T1000 (cell line): ENCODE measurements at regions not wholly inside any gene's neighbourhood (a gene's known extent, or its start where the extent isn't known, plus 50 kb on each side); places are given as distances from the start of the nearest gene placed in this dataset.
"Not testable (repeated sequence)": the region's sequence is repeated elsewhere in the genome, so short reads cannot be mapped to it uniquely, and the experiment has no call there.

ENCODE experiments used
- DNase-seq: peaks from one replicate; lab custom pipeline; 2025; ENCODE audit warnings: mixed read lengths; lab: John Stamatoyannopoulos, UW

DNA sequence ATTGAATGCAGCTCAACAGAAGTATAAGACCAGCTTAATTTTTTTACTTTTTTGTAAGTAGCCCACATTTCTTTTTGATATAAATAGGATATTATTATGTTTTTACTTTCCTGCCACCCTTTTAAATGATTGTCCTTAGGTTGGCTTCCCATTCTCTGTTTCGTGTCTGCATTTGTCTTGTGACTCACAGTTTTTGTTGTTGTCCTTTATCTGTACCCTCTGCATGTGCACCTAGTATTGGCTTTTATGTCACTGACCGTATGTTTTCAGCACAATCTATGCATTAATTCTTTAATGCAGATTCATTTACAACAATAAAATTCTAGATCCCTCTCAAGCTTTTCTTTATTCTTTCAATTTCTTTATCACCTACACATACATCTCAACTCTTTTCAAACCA is 474.2 kb upstream of the FANCL start:
- DNase-seq = no peak

DNA sequence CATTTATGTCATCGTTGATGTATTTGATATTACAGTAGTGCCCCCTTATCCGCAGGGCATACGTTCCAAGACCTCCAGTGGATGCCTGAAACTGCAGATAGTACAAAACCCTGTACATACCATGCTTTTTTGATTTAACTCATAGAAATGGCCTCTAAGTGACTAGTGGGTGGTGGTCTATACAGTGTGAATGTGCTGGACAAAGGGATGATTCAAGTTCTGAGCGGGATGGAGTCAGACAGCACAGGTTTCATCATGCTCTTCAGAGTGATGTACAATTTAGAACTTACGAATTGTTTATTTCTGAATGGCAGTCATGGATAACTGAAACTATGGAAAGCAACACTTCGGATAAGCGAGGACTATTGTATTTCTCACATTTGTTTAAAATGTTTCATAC is 473.1 kb upstream of the FANCL start:
- DNase-seq = no peak

DNA sequence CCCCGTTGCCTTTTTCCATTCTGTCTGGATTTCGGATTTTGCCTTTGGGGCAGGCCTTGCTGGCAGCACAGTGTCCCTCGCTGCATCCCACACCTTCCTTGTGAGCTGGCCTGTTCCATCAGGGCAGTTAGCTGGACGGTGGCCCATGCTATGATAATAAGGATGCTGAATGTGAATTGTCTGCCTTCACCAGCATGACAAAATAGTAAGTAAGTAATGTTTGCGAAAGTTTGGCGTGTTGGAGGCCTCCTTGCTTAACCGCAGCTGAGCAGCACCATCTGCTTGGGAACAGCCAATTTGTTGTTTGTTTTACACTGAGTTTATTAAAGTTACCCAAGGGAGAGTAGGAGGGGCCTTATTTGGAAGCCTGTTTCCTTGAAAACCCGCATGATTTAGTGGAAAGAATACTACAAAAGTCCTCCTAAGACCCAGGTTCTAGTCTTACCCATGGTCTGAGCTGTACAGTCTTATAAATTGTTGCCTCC is 469.7 kb upstream of the FANCL start:
- DNase-seq = no peak

DNA sequence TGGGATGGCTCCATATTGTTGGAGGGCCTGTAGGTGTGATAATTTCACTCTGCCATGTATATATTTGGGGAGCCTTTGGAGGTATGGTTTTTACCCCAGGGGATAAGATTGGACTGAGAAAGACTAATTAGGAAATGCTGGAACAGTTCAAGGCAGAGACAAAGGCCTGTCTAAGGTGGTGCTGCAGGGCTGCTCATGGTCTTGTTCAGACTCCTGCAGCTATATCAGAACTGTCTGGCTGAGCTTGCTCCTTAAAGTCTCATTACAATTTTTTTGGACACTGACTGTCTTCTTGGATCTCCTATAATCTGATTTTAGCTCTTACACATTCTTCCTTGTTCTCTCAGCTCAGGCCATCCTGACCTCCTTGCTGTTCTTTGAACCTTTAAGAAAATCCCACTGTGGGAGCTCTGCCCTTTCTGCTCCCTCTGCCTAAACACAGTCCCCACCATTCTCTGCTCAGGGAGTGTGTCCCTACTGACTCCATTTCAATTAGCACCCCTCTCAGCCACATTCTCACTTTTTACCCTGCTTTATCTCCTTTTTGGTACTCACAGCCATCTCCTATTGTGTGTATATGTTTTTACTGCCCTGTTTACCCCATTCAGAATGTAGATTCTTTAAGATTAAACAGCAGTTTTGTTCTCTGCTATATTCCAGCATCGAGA is 468.7 kb upstream of the FANCL start:
- DNase-seq = no peak

DNA sequence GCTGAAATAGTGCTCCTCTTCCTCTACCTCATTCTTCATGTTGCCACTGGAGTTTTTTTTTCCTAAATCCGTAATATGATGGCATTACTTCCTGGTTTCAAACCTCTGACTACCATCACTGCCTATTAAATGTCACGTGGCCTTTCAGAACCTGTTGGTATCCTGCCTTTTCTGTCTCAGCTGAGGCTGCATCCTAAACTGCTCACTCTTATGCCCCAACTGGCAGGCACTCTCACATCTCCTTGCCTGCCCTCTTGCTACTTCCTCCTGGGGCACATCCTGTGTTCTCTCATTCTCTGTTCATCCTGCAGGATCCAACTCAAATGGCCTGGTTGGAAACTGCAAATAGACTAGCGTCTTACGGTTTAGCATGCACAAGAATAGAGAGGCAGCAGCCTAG is 468.1 kb upstream of the FANCL start:
- no peak for DNase-seq

DNA sequence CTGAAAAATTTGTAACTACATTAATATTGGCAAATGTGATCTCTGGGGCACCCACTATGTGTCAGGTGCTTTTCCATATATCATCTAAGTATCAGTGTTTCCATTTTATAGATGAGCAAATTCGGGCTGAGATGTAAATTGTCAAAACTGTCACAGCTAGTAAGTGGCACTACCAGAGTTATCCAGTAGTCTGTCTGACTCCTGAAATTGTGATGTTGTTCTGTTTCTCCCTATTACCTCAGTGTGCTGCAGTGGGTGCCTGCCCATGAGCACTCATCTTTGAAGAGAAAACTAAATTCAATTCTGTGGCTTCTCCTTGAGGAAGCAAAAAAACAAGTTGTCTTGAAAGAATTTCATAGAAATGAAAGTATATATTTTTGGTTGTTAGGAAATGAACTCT is 467.4 kb upstream of the FANCL start:
- DNase-seq = no peak

DNA sequence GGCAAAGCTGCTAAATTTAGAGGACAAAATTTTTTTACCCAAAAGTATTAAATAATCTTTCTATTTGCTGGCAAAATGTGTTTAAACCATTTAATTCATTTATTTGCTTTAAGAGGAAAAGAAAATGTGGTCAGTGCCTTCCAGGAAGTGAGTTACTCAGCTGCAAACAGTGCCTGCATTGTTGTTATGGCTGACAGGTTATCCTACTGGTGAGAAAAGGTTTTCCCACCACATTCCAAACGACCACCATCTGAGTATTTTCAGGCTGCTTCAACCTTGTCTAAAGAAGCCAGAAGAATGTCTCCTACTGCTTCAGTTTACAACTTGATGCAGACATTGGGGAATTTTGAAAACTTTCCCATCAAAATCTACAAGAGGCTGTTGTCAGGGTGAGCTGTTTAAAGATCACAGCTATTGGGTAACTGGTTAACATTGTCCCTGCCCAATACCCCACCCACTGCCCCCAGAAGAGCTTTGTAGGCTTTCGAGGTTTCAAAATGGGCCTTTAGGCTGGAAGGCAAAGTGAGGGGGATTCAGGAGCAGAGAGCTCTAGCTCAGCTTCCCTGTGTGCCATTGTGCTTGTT is 461.3 kb upstream of the FANCL start:
- DNase-seq = no peak

DNA sequence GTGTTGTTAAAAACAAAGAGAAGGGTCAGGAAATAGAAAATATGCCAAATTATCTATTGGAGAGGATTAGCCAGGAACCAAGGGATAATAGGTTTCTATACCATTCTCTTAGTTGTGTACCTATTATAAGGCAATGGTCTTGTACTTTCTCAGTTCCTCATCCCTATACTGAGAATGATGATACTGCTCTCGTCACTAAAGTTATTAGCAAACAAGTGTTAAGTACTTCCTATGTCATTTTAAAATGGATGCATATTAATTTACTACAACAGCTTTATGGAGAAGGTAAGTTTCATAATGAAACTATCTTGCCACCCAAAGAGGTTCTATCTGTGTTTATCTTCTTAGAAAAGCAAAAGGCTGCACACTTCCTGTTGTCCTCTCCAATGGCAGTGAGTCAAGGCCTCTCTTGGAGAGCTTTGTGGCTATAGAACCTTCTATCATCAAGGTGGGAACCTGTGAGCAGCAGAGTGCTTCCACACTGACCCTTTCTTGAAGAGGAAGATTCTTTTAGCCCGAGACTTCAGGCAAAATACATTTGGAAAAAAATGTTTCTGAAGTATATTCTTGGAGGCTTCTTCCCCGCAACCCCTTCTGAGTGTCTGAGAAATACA is 460.7 kb upstream of the FANCL start:
- no peak for DNase-seq

DNA sequence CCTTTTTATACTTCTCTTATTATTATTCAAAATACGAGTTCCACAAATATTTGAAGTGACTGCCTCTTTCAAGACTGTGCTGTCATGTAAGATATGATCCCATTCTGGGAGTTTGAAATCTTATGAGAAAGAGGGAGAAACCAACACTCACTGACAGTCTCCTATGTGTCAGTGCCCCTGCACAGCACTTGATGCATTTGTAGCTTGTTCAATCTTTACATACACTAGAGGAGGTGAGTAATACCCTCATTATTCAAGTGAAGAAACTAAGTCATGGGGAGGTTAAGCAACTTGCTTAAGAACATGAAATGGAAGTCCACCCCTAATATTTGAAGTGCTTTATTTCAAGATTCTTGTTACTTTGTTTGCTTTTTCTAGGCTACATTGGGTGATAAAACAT is 459.5 kb upstream of the FANCL start:
- DNase-seq = no peak

DNA sequence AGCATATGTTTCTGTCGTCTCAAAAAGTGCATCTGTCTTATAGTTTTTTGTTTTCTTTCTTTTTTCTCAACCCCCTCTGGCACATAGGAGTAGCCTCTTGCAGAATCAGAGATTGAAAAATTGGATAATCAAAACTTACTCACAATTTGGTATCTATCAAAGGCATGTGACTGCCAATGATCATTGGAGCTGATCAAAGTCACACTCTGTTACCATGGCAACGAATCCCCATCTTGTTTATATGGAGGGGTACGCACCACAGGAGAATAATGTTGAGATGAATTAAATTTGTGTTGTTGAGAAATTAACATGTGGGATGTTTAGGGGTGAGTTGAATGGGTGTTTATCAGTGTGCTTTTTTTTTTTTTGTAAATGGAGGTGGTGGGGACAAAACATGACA is 458.3 kb upstream of the FANCL start:
- no peak for DNase-seq

DNA sequence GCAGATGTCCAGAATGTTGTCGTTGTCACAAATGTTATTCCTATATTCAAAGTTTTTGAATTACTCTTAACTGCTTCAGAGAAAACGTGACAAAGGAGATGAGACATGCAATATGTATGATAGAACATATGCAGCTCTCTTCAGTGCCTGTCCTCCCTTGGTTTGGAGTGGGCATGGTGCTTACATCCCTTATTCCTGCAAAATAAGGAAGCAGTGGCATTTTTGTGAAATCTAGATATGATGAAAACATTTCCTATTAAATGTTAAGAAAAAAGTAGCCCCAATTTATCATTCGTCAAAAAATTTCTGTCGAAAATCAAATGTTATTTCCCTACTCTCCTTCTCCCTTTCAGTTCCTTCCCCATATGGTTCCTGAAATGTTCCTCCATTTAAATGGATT is 457.5 kb upstream of the FANCL start:
- no peak for DNase-seq

DNA sequence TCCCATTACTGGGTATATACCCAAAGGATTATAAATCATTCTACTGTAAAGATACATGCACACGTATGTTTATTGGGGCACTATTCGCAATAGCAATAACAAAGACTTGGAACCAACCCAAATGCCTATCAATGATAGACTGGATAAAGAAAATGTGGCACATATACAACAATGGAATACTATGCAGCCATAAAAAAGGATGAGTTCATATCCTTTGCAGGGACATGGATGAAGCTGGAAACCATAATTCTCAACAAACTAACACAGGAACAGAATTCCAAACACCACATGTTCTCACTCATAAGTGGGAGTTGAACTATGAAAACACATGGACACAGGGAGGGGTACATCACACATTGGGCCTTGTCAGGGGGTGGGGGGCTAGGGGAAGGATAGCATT is 453.0 kb upstream of the FANCL start:
- not testable (repeated sequence) for DNase-seq

DNA sequence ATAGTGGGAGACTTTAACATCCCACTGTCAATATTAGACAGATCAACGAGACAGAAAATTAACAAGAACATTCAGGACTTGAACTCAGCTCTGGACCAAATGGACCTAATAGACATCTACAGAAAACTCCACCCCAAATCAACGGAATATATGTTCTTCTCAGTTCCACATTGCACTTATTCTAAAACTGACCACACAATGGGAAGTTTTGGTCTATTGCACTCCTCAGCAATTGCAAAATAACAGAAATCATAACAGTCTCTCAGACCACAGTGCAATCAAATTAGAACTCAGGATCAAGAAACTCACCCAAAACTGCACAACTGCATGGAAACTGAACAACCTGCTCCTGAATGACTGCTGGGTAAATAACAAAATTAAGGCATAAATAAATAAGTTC is 449.9 kb upstream of the FANCL start:
- not testable (repeated sequence) for DNase-seq

DNA sequence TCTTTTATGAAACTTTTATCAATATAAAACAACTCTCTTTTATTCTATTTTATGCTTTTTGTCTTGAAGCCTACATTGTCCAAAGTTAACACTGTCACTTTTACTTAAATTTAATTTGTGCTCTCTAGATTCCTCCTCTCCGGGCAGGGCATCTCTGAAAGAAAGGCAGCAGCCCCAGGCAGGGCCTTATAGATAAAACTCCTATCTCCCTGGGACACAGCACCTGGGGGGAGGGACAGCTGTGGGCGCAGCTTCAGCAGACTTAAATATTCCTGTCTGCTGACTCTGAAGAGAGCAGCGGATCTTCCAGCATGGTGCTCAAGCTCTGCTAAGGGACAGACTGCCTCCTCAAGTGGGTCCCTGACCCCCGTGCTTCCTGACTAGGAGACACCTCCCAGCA is 447.7 kb upstream of the FANCL start:
- DNase-seq = no peak

DNA sequence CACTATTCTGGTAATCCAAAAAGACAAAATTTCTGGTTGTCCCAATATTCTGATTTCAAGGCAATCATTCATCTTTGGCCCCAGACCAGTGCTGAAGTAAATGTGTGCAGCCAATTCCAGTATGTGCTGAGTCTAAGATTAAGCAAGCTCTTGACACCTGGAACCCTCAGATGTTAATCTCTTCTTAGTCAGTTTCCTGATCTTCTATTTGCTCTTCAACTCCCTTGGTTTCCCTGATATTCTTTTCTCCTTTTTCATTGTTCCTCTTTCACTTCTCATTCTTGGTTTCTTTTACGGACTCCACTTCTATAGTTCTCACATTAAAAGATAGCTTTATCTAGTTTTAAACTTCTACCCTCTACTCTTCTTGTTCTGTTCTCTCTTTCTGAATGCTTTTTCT is 445.7 kb upstream of the FANCL start:
- no peak for DNase-seq

DNA sequence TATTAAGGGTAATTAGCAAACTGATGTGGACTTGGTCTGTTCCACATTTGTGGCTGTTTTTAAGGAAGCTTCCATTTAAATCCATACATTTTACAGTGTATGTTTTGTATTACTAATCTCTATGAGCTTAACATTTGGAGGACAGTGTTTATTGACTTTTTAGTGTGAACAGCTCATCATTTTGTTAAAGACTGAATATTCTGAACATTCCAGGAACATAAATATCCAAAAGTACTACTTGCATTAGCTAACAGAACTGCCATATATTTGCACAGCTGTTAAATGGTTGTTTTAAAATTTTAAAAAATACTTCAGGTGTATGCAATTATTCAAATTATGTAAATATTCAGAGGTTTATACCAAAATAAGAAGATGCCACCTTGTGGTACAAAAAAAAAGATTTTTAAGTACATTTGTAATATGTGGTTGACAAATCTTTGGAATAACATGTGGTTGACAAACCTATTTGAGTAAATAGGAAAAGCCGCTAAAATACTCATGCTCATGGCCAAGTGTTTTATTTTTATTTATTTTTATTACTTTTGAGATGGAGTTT is 439.7 kb upstream of the FANCL start:
- DNase-seq = no peak

DNA sequence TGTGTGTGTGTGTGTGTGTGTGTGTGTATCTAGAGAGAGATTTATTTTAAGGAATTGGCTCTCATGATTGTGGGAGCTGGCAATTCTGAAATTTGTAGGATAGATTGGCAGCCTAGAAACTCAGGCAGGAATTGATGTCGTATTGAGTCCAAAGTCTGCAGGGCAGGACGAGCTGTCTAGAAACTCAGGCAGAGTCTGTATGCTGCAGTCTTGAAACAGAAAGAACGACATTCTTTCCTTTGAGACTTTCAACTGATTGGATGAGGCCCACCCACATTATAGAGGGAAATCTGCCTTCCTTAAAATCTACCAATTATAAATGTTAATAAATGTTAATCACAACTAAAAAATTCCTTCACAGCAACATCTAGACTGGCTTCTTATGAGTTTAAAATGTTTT is 436.6 kb upstream of the FANCL start:
- DNase-seq = no peak

DNA sequence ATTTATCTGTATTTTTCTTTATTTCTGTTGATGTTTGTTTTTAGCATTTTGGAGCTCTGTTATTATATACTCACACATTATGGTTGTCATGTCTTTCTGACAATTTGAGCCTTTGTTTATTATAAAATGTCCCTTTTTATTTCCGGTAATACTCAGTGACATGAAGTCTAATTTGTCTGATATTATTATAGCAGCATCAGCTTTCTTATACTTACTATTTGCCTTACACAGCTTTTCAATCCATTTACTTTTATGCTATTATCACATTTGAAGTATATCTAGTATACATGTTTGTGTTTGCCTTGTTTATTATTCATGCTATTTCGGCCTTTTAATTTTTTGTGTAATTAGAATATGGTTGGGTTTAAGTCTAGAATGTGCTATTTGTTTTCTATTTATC is 430.6 kb upstream of the FANCL start:
- DNase-seq = no peak

DNA sequence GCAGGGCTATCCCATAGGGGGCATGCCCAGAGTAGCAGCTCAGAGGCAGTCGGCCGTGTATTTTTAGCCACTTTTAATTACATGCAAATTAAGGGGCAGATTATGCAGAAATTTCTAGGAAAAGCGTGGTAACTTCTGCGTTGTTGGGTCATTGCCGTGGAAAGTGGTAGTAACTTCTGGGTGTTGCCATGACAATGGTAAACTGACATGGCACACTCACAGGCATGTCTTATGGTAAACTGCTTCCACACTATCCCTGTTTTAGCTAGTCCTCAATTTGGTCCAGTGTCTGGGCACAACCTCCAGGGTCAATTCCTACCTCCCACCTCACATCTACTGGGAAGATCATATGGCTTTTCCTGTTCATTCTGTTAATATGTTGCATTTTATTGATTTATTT is 428.9 kb upstream of the FANCL start:
- no peak for DNase-seq

DNA sequence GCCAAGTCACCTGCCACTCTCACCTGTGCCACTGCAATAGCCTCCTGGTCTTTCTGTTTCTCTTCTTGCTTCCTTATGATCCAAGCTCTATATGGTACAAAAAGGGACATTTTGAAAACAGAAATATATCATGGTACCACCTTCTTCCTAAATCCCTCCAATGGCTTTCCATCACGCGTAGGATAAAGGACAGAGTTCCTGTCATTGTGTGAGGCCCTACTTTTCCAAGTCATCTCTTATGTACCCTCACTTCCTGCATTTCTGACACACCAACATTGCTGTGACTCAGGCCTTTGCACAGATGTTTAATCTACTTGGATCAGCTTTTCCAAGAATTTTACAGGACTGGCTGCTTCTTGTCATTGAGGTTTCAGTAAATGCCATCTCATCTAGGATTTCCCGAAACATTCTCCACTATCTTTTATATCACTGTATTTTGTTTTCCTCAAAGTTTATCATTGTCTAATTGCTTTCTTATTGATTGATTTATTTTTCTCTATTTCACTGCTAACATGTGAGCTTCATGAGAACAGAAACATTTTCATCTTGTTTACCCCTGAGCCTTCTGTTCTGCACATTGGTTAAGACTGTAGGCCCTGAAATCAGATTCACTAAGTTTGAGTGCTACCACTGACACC is 426.1 kb upstream of the FANCL start:
- DNase-seq = no peak

DNA sequence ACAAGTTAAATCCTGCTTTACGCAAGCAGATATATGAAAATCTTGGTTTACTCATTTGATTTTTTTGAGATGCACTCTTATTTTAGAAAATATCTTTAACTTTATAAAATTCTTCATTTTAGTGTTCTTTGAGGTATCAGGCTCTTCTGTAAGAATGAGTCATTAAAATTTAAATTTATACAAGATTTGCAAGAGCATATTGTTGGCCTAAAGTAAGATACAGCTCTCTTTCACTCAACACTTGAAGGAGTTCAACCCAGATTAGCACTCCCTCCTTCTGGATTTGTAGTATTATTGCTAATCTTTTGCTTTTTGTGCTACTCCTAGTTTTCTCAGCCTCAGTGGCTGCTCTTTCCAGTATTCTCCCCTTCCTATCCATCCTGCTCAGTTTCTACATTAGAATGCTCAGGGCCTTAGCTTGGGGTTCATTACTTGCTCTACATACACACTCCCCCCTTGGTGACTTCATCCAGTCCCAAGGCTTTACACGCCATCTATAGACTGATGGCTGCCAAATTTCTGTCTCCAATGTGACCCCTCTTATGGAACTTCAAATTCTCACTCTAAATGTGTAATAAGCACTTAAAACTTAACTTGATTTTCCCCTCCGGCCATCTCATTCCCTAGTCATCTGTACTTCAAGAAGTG is 425.3 kb upstream of the FANCL start:
- DNase-seq = no peak

DNA sequence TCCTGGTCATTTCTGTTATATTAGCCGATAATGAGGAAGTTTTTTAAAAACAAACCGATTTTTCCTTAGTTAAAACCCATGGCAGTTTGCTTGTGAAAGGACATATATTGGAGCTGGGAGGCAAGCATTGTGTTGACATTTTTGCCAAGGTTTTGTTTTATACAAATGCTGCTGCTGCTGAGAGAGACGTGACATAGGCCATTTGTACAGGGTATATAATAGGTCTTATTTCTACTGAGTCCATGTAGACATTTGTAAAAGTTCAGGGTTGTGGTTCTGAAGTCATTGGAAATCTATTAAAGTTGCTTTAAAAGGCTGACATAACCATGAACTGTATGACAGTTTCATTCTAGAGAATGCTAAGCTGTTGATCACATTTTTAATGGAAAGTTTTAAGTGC is 424.0 kb upstream of the FANCL start:
- no peak for DNase-seq
